ENCODE measurements at regions not wholly inside any gene's neighbourhood (a gene's known extent, or its start where the extent isn't known, plus 50 kb on each side); places are given as distances from the start of the nearest gene placed in this dataset.

DNA sequence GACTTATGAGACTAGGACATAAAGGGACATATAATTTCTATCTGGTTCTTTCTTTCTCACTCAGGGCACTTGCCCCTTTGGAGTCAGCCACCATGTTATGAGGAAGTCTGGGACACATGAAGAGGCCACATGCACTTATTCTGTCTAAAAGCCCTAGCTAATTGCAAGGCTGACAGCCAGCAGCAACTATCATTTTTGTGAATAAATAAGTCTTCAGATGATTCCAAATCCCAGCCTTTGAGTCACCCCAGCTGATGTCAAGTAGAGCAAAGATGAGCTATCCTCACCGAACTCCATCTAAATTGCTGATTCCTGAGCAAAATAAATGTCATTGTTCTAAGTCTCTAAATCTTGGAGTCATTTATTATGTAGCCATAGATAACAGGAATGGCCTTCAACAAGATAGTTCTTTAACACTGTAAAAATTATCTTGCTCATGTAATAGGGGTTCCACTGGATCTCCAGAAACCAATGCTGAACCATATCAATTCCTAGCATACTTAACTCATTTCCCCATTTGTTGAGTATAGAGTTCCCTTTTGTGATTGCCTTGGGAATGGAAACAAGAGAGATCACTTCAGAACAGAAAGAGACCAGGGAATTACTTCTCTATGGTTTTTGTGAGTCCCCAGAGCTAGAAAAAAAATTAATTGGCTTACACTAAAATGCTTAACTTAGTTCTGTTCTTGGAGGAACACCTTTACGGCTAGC is 50.6 kb upstream of the FN1 start:
- TF ChIP-seq, protein P1, sequence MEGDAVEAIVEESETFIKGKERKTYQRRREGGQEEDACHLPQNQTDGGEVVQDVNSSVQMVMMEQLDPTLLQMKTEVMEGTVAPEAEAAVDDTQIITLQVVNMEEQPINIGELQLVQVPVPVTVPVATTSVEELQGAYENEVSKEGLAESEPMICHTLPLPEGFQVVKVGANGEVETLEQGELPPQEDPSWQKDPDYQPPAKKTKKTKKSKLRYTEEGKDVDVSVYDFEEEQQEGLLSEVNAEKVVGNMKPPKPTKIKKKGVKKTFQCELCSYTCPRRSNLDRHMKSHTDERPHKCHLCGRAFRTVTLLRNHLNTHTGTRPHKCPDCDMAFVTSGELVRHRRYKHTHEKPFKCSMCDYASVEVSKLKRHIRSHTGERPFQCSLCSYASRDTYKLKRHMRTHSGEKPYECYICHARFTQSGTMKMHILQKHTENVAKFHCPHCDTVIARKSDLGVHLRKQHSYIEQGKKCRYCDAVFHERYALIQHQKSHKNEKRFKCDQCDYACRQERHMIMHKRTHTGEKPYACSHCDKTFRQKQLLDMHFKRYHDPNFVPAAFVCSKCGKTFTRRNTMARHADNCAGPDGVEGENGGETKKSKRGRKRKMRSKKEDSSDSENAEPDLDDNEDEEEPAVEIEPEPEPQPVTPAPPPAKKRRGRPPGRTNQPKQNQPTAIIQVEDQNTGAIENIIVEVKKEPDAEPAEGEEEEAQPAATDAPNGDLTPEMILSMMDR (IDR thresholded peaks at IDR 0.05): no peak
- TF ChIP-seq POLR2A (IDR thresholded peaks at IDR 0.05): no peak
